ENCODE measurements at regions not wholly inside any gene's neighbourhood (a gene's known extent, or its start where the extent isn't known, plus 50 kb on each side); places are given as distances from the start of the nearest gene placed in this dataset.
"Not testable (repeated sequence)": the region's sequence is repeated elsewhere in the genome, so short reads cannot be mapped to it uniquely, and the experiment has no call there.

- no peak for TF ChIP-seq CTCF (IDR thresholded peaks at IDR 0.05)
- Histone ChIP-seq H3K27me3 (no peaks in the 10 kb centered on the region), H3K4me1 (no peaks in the 10 kb centered on the region), H3K36me3 (no peaks in the 10 kb centered on the region), H3K9me3 (no peaks in the 10 kb centered on the region), H3K27ac (no peak overlapping the region), H3K4me3 (no peak overlapping the region)
- FAIRE-seq (no peak), ATAC-seq (no peak), DNase-seq (no peak)
- intact Hi-C loops (cut with DNase I) = no loop called here
- 69 to 79% methylated on average over 1 of the region's 1 CpG for WGBS, 2 donors
Measured at GRCh38 chr1:83043244-83043643, 955.7 kb downstream of the TTLL7 start.

GRCh38 chr1:83039091-83039490, 959.8 kb downstream of the TTLL7 start:
- H3K36me3 ChIP-seq; H3K27ac ChIP-seq; H3K9me3 ChIP-seq; H3K27me3 ChIP-seq; H3K4me1 ChIP-seq; DNase-seq; ATAC-seq; intact Hi-C loops (cut with DNase I); H3K4me3 ChIP-seq; FAIRE-seq: not testable (repeated sequence)
- 94 to 95% methylated on average over 6 of the region's 6 CpGs for WGBS, 2 donors

GRCh38 chr1:83034851-83035250, 964.1 kb downstream of the TTLL7 start:
- FAIRE-seq (no peak), DNase-seq (no peak)
- WGBS, 2 donors = 91 to 93% methylated on average over 5 of the region's 5 CpGs

GRCh38 chr1:83033682-83034081, 965.2 kb downstream of the TTLL7 start:
- DNase-seq (no peak), ATAC-seq (no peak), FAIRE-seq (no peak)
- no peaks in the 10 kb centered on the region for H3K4me1 ChIP-seq
- no peaks in the 10 kb centered on the region for H3K27me3 ChIP-seq
- no peaks in the 10 kb centered on the region for H3K36me3 ChIP-seq
- no peak for TF ChIP-seq CTCF (IDR thresholded peaks at IDR 0.05)
- intact Hi-C loops (cut with DNase I) = no loop called here
- H3K9me3 ChIP-seq = no peaks in the 10 kb centered on the region
- no peak overlapping the region for H3K4me3 ChIP-seq
- no peak overlapping the region for H3K27ac ChIP-seq

More at GRCh38 chr1:83034851-83035250, 964.1 kb downstream of the TTLL7 start:
- TF ChIP-seq CTCF (IDR thresholded peaks at IDR 0.05) = no peak
- Histone ChIP-seq H3K9me3 (no peaks in the 10 kb centered on the region), H3K36me3 (no peaks in the 10 kb centered on the region), H3K27me3 (no peaks in the 10 kb centered on the region), H3K4me1 (no peaks in the 10 kb centered on the region), H3K4me3 (no peak overlapping the region), H3K27ac (no peak overlapping the region)
- intact Hi-C loops (cut with DNase I) = no loop called here
- no peak for ATAC-seq

- ATAC-seq = no peak
- H3K4me1 ChIP-seq = no peaks in the 10 kb centered on the region
- no peaks in the 10 kb centered on the region for H3K9me3 ChIP-seq
- no peak overlapping the region for H3K4me3 ChIP-seq
- no peak overlapping the region for H3K27ac ChIP-seq
- TF ChIP-seq CTCF (IDR thresholded peaks at IDR 0.05) = no peak
- FAIRE-seq = no peak
- no peak for DNase-seq
- H3K36me3 ChIP-seq = no peaks in the 10 kb centered on the region
- intact Hi-C loops (cut with DNase I) = no loop called here
- no peaks in the 10 kb centered on the region for H3K27me3 ChIP-seq
Measured at GRCh38 chr1:83029916-83030315, 969.0 kb downstream of the TTLL7 start.

- no peak for FAIRE-seq
- intact Hi-C loops (cut with DNase I) = no loop called here
Measured at GRCh38 chr1:83029050-83029449, 969.9 kb downstream of the TTLL7 start.

More at GRCh38 chr1:83029050-83029449, 969.9 kb downstream of the TTLL7 start:
- Histone ChIP-seq H3K27me3 (no peaks in the 10 kb centered on the region), H3K36me3 (no peaks in the 10 kb centered on the region), H3K9me3 (no peaks in the 10 kb centered on the region), H3K4me1 (no peaks in the 10 kb centered on the region), H3K4me3 (no peak overlapping the region), H3K27ac (no peak overlapping the region)
- ATAC-seq (no peak), DNase-seq (no peak)
- 90 to 91% methylated on average over 3 of the region's 3 CpGs for WGBS, 2 donors
- TF ChIP-seq CTCF (IDR thresholded peaks at IDR 0.05) = no peak

All from pancreas (tissue), 10 donors.